ENCODE measurements at regions not wholly inside any gene's neighbourhood (a gene's known extent, or its start where the extent isn't known, plus 50 kb on each side); places are given as distances from the start of the nearest gene placed in this dataset.

- Histone ChIP-seq H3K27ac (no peak overlapping the region), H3K27me3 (no peaks in the 10 kb centered on the region), H3K9me3 (no peaks in the 10 kb centered on the region), H3K4me1 (no peaks in the 10 kb centered on the region), H3K36me3 (no peaks in the 10 kb centered on the region), H3K4me3 (no peak overlapping the region)
- no peak for TF ChIP-seq CTCF (IDR thresholded peaks at IDR 0.05)
- intact Hi-C loops (cut with DNase I), result no loop called here
- no peak for DNase-seq (ENCODE audit: low spot score in 2 of 2)
Measured at GRCh38 chr16:63241497-63242028, 1205.3 kb upstream of the CDH8 start.

DNA sequence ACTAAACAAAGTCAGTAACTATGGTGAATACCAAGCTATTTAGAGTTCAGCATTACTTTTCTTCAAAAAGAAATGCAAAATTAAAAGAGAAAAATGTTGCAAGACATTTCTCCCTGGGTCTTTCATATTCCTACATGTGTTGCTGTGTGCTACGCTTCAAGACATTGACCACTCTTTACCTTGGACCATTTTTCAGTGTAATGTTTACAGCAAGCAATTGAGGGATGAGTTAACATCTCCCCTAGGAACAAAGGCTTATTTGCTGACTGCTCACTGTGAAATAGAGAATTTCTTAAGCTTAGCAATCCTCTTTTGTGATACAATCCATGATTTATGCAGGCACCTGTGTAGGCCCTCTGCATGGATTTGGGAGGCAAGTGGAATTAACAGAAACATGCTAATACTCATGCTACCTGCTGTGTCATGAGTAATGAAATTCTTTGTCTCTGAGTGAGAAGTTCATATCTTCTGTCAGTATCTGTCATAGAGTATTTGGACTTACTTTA, 1202.9 kb upstream of the CDH8 start:
- H3K9me3 ChIP-seq, result no peaks in the 10 kb centered on the region
- no peak overlapping the region for H3K4me3 ChIP-seq
- intact Hi-C loops (cut with DNase I), result no loop called here
- no peak for TF ChIP-seq CTCF (IDR thresholded peaks at IDR 0.05)
- DNase-seq (ENCODE audit: low spot score in 2 of 2), result no peak
- H3K4me1 ChIP-seq, result no peaks in the 10 kb centered on the region
- H3K27me3 ChIP-seq, result no peaks in the 10 kb centered on the region
- H3K36me3 ChIP-seq, result no peaks in the 10 kb centered on the region
- H3K27ac ChIP-seq, result no peak overlapping the region

DNA sequence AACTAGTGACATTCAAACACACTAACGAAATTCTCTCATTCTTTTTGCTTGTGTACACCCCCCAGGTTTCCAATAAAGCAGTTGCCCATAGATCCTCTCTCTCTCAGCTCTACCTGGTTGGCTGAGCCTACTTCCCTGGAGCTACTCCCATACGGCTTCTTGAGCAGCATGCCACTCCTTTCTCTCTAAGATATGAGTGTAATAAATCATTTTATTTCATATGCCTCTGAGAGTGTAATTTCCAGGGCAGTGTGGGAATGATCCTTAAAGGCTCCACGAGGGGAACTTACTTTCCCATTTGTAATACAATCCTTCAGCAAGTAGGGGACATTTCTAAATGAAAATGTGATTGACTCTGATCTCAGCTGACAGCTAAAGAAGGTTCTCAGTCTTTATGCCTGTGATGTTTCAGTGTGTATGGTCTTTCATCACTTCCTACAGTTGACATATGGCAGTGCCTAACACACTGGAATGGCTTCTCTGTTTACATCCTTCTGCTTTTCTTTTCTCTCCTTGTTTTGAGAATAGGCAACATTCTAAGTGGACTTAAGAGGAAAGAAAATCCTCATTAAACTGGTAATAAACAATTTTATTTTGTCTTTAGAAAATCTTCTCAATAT, 1194.3 kb upstream of the CDH8 start:
- intact Hi-C loops (cut with DNase I), result no loop called here
- TF ChIP-seq CTCF (IDR thresholded peaks at IDR 0.05), result no peak

GRCh38 chr16:63228259-63228658, 1192.0 kb upstream of the CDH8 start:
- intact Hi-C loops (cut with DNase I), result no loop called here
- Histone ChIP-seq H3K27ac (no peak overlapping the region), H3K4me3 (no peak overlapping the region), H3K4me1 (no peaks in the 10 kb centered on the region), H3K27me3 (no peaks in the 10 kb centered on the region), H3K9me3 (no peaks in the 10 kb centered on the region), H3K36me3 (no peaks in the 10 kb centered on the region)
- no peak for DNase-seq (ENCODE audit: low spot score in 2 of 2)
- no peak for TF ChIP-seq CTCF (IDR thresholded peaks at IDR 0.05)

More for the DNA sequence above, 1194.3 kb upstream of the CDH8 start:
- no peak overlapping the region for H3K4me3 ChIP-seq
- H3K27ac ChIP-seq, result no peak overlapping the region
- no peaks in the 10 kb centered on the region for H3K9me3 ChIP-seq
- no peak for DNase-seq (ENCODE audit: low spot score in 2 of 2)
- H3K27me3 ChIP-seq, result no peaks in the 10 kb centered on the region
- H3K4me1 ChIP-seq, result no peaks in the 10 kb centered on the region
- H3K36me3 ChIP-seq, result no peaks in the 10 kb centered on the region

GRCh38 chr16:63223851-63224250, 1187.6 kb upstream of the CDH8 start:
- Histone ChIP-seq H3K27me3 (no peaks in the 10 kb centered on the region), H3K4me3 (no peak overlapping the region), H3K4me1 (no peaks in the 10 kb centered on the region), H3K36me3 (no peaks in the 10 kb centered on the region), H3K27ac (no peak overlapping the region), H3K9me3 (no peaks in the 10 kb centered on the region)
- no peak for TF ChIP-seq CTCF (IDR thresholded peaks at IDR 0.05)
- intact Hi-C loops (cut with DNase I), result no loop called here
- DNase-seq (ENCODE audit: low spot score in 2 of 2), result no peak

Data from ascending aorta (tissue), 2 donors.